Trophoblast cell (in vitro differentiated cells and primary cell): ENCODE measurements at regions not wholly inside any gene's neighbourhood (a gene's known extent, or its start where the extent isn't known, plus 50 kb on each side); places are given as distances from the start of the nearest gene placed in this dataset.

Source experiments
- DNase-seq, 2 donors: peaks; one replicate each; pipeline ENCODE4 v3.0.0-alpha.2; 2016
- H2AFZ ChIP-seq: 2 replicates; pipeline ENCODE4 v1.6.1; 2013; ENCODE audit warnings: low read length, moderate library complexity, mild to moderate bottlenecking; ENCODE audit not compliant: insufficient read depth, poor library complexity
- H2AK5ac ChIP-seq: 2 replicates; pipeline ENCODE4 v1.6.1; 2013; ENCODE audit warnings: mild to moderate bottlenecking, low read length
- H2BK120ac ChIP-seq: 2 replicates; pipeline ENCODE4 v1.6.1; 2013; ENCODE audit warnings: low read length, mild to moderate bottlenecking, moderate library complexity; ENCODE audit not compliant: insufficient read depth, poor library complexity
- H2BK12ac ChIP-seq: 2 replicates; pipeline ENCODE4 v1.6.1; 2013; ENCODE audit warnings: mild to moderate bottlenecking, low read length, moderate library complexity
- H2BK5ac ChIP-seq: 2 replicates; pipeline ENCODE4 v1.6.1; 2013; ENCODE audit warnings: low read length, low read depth, moderate library complexity, mild to moderate bottlenecking; ENCODE audit not compliant: poor library complexity
- H3K14ac ChIP-seq: 2 replicates; pipeline ENCODE4 v1.6.1; 2013; ENCODE audit warnings: mild to moderate bottlenecking, low read length
- H3K18ac ChIP-seq: 2 replicates; pipeline ENCODE4 v1.6.1; 2013; ENCODE audit warnings: mild to moderate bottlenecking, low read length
- H3K23ac ChIP-seq: 2 replicates; pipeline ENCODE4 v1.6.1; 2013; ENCODE audit warnings: low read length
- H3K27ac ChIP-seq: 2 replicates; pipeline ENCODE4 v1.5.1; 2013; ENCODE audit warnings: low read depth, mild to moderate bottlenecking, inconsistent platforms, low read length, moderate library complexity
- H3K27me3 ChIP-seq: 2 replicates; pipeline ENCODE4 v1.6.1; 2013; ENCODE audit warnings: inconsistent platforms, mild to moderate bottlenecking, low read length, moderate library complexity; ENCODE audit not compliant: insufficient read depth
- H3K36me3 ChIP-seq, 2 experiments: 1 replicate in 1 of 2; 2 replicates in 1 of 2; pipeline ENCODE4 v1.6.1; 2013; ENCODE audit warnings: low read length in 2 of 2, mild to moderate bottlenecking in 2 of 2, moderate library complexity in 1 of 2; ENCODE audit not compliant: insufficient read depth in 2 of 2, control insufficient read depth in 1 of 2
- H3K4ac ChIP-seq: 2 replicates; pipeline ENCODE4 v1.6.1; 2013; ENCODE audit warnings: low read depth, mild to moderate bottlenecking, low read length, moderate library complexity
- H3K4me1 ChIP-seq, 2 experiments: 1 replicate in 1 of 2; 2 replicates in 1 of 2; pipeline ENCODE4 v1.6.1; 2013; ENCODE audit warnings: low read length in 2 of 2, mild to moderate bottlenecking in 2 of 2, moderate library complexity in 1 of 2; ENCODE audit not compliant: insufficient read depth in 2 of 2, control insufficient read depth in 1 of 2
- H3K4me2 ChIP-seq: 2 replicates; pipeline ENCODE4 v1.6.1; 2013; ENCODE audit warnings: inconsistent platforms, mild to moderate bottlenecking, low read length, moderate library complexity
- H3K4me3 ChIP-seq: 2 replicates; pipeline ENCODE4 v1.5.1; 2013; ENCODE audit warnings: mild to moderate bottlenecking, low read depth, low read length, inconsistent platforms
- H3K79me1 ChIP-seq: one replicate; pipeline ENCODE4 v1.6.1; 2013; ENCODE audit warnings: low read length
- H3K79me2 ChIP-seq: 2 replicates; pipeline ENCODE4 v1.6.1; 2013; ENCODE audit warnings: low read length, mild to moderate bottlenecking; ENCODE audit not compliant: control insufficient read depth, insufficient read depth, poor library complexity
- H3K9ac ChIP-seq: 2 replicates; pipeline ENCODE4 v1.6.1; 2013; ENCODE audit warnings: mild to moderate bottlenecking, low read length
- H3K9me3 ChIP-seq: 2 replicates; pipeline ENCODE4 v1.6.1; 2013; ENCODE audit warnings: low read depth, mild to moderate bottlenecking, control low read depth, inconsistent platforms, low read length; ENCODE audit not compliant: insufficient read depth
- H4K12ac ChIP-seq: 2 replicates; pipeline ENCODE4 v1.6.1; 2013; ENCODE audit warnings: low read depth, mild to moderate bottlenecking, low read length, moderate library complexity
- H4K8ac ChIP-seq: 2 replicates; pipeline ENCODE4 v1.6.1; 2013; ENCODE audit warnings: low read depth, mild to moderate bottlenecking, low read length, moderate library complexity
- H4K91ac ChIP-seq: one replicate; pipeline ENCODE4 v1.6.1; 2013; ENCODE audit warnings: low read depth, mild to moderate bottlenecking, low read length, moderate library complexity
- WGBS: extraction: QIAGEN DNeasy Blood & Tissue Kit; methylation state at CpG from one replicate; pipeline ENCODE4 v1.1.7; 2013; ENCODE audit warnings: missing lambda C conversion rate; ENCODE audit not compliant: insufficient read length, insufficient coverage; ENCODE audit errors: extremely low coverage; 5-methylcytosine and 5-hydroxymethylcytosine counted together

DNA sequence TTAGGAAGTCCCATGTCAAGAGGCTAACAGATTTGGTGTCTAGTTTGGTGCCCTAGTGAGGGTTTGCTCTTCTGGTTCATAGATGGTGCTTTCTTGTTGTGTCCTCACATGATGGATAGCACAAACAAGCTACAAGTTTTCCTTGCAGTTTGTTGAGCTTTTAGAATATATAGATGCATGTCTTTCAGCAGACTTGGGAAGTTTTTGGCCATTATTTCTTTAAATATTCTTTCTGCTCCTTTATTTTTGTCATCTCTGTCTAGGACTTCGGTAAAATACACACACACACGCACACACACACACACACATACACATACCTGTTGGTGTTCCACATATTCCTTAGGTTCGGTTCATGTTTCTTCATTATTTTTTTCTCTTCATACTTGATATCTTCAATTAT lies 81.5 kb upstream of the TEX51 start:
- Histone ChIP-seq H3K4me3 (no peak overlapping the region), H3K4ac (no peak overlapping the region), H2BK120ac (no peak overlapping the region), H2AFZ (no peak overlapping the region), H4K12ac (no peak overlapping the region), H2BK12ac (no peak overlapping the region), H3K27me3 (no peaks in the 10 kb centered on the region), H2BK5ac (no peak overlapping the region), H3K4me1 (no peaks in the 10 kb centered on the region), H3K9ac (no peak overlapping the region), H3K4me2 (no peak overlapping the region), H2AK5ac (no peak overlapping the region), H3K36me3 (no peaks in the 10 kb centered on the region), H3K79me2 (no peaks in the 10 kb centered on the region), H3K79me1 (no peaks in the 10 kb centered on the region), H4K91ac (no peak overlapping the region), H4K8ac (no peak overlapping the region), H3K23ac (no peak overlapping the region), H3K27ac (no peak overlapping the region), H3K18ac (no peak overlapping the region), H3K9me3 (no peaks in the 10 kb centered on the region), H3K14ac (no peak overlapping the region)
- DNase-seq, result no peak
- no CpG with 5 or more reads among the region's 3 CpGs for WGBS

DNA sequence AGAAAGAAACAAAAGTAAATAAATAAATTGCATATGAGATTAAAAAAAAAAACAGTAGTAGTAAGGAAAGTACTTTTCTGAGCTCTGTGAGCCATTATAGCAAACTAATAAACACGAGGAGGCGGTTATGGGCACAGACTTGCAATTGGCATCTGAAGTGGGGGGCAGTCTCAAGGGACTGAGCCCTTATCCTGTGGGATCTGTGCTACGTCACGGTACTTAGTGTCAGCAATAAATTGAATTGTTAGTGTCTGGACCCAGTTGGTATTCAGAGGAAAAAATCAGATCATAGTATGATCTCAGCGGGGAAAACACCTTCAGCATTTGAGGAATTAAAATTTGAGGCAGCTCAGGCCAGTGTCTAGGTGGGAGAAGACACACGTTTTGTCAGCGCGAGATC lies 76.6 kb upstream of the TEX51 start:
- Histone ChIP-seq H3K14ac (no peak overlapping the region), H2BK120ac (no peak overlapping the region), H3K4me3 (no peak overlapping the region), H2AFZ (no peak overlapping the region), H4K91ac (no peak overlapping the region), H2AK5ac (no peak overlapping the region), H3K18ac (no peak overlapping the region), H3K4me1 (no peaks in the 10 kb centered on the region), H4K12ac (no peak overlapping the region), H3K23ac (no peak overlapping the region), H2BK5ac (no peak overlapping the region), H3K27me3 (no peaks in the 10 kb centered on the region), H3K27ac (no peak overlapping the region), H2BK12ac (no peak overlapping the region), H3K4me2 (no peak overlapping the region), H3K9ac (no peak overlapping the region), H4K8ac (no peak overlapping the region), H3K79me2 (no peaks in the 10 kb centered on the region), H3K36me3 (no peaks in the 10 kb centered on the region), H3K79me1 (no peaks in the 10 kb centered on the region), H3K9me3 (peaks cover 2% of the 10 kb centered on the region), H3K4ac (no peak overlapping the region)
- DNase-seq, result no peak
- WGBS, result no CpG with 5 or more reads among the region's 8 CpGs

DNA sequence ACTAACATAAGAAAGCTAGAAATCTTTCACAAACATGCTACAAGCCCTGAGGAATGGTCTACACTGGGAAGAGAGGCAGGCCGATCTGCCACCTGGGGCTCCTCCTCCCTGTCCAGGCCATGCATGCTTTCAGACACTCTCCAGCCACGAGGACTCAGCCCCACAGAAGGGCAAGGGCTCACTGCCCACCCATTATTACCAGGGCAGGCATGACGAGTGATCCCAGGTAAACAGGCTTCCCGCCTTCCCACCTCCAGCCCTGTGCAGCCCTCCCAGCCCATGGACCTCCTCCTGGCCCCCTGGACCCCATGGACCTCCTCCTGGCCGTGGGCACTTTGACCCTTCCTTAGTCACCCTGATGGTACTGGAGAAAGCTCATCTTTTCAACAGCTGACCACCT lies 75.8 kb upstream of the TEX51 start:
- H3K4me1 ChIP-seq, result no peaks in the 10 kb centered on the region
- H4K12ac ChIP-seq, result no peak overlapping the region
- no peak overlapping the region for H3K27ac ChIP-seq
- no peak overlapping the region for H3K4me3 ChIP-seq
- H4K91ac ChIP-seq, result no peak overlapping the region
- peaks cover 2% of the 10 kb centered on the region for H3K9me3 ChIP-seq
- H3K18ac ChIP-seq, result no peak overlapping the region
- no peak for DNase-seq
- no peaks in the 10 kb centered on the region for H3K79me2 ChIP-seq
- no peak overlapping the region for H4K8ac ChIP-seq
- H2AK5ac ChIP-seq, result no peak overlapping the region
- no peak overlapping the region for H2BK120ac ChIP-seq
- H2BK5ac ChIP-seq, result no peak overlapping the region
- H3K36me3 ChIP-seq, result no peaks in the 10 kb centered on the region
- H3K4me2 ChIP-seq, result no peak overlapping the region
- H3K79me1 ChIP-seq, result no peaks in the 10 kb centered on the region
- H3K4ac ChIP-seq, result no peak overlapping the region
- no peak overlapping the region for H2AFZ ChIP-seq
- no peak overlapping the region for H2BK12ac ChIP-seq
- H3K14ac ChIP-seq, result no peak overlapping the region
- no peak overlapping the region for H3K9ac ChIP-seq
- no peaks in the 10 kb centered on the region for H3K27me3 ChIP-seq
- no CpG with 5 or more reads among the region's 5 CpGs for WGBS
- no peak overlapping the region for H3K23ac ChIP-seq

DNA sequence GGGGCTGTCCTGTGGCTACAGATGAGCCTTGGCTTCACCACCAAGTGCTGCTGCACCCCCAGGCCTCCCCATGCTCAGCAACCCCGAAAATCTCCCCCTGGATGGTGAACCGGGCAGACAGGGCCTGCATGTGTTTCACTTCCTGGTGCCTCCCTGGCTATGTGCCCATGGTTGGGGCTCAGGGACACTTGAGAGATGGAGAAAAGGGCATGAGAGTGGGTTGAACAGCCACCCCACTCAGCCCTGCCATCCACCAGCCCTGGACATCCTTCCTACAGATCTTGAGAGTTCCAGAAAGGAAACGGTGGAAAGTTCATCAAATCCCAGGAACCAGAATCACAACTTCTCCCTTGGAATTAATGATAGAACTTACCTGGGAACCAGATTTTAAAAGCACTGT lies 74.7 kb upstream of the TEX51 start:
- H3K79me2 ChIP-seq, result no peaks in the 10 kb centered on the region
- WGBS, result no CpG with 5 or more reads among the region's 3 CpGs
- H3K27me3 ChIP-seq, result no peaks in the 10 kb centered on the region
- no peaks in the 10 kb centered on the region for H3K79me1 ChIP-seq
- H2BK5ac ChIP-seq, result no peak overlapping the region
- H2BK12ac ChIP-seq, result no peak overlapping the region
- H2BK120ac ChIP-seq, result no peak overlapping the region
- no peak overlapping the region for H2AK5ac ChIP-seq
- no peak overlapping the region for H3K4me3 ChIP-seq
- no peak overlapping the region for H4K12ac ChIP-seq
- H3K4me1 ChIP-seq, result no peaks in the 10 kb centered on the region
- no peaks in the 10 kb centered on the region for H3K36me3 ChIP-seq
- no peak overlapping the region for H3K27ac ChIP-seq
- H4K8ac ChIP-seq, result no peak overlapping the region
- no peak overlapping the region for H3K18ac ChIP-seq
- no peak overlapping the region for H3K4me2 ChIP-seq
- no peak overlapping the region for H3K14ac ChIP-seq
- H3K4ac ChIP-seq, result no peak overlapping the region
- DNase-seq, result no peak
- no peak overlapping the region for H2AFZ ChIP-seq
- H4K91ac ChIP-seq, result no peak overlapping the region
- H3K9me3 ChIP-seq, result peaks cover 2% of the 10 kb centered on the region
- no peak overlapping the region for H3K23ac ChIP-seq
- no peak overlapping the region for H3K9ac ChIP-seq
